GM21737 (cell line): ENCODE measurements at regions not wholly inside any gene's neighbourhood (a gene's known extent, or its start where the extent isn't known, plus 50 kb on each side); places are given as distances from the start of the nearest gene placed in this dataset.
"Not testable (repeated sequence)": the region's sequence is repeated elsewhere in the genome, so short reads cannot be mapped to it uniquely, and the experiment has no call there.

Experiments used
- ATAC-seq: cut with Tn5 transposase; IDR thresholded peaks from one replicate; pipeline ENCODE4 v1.9.1; 2021; ENCODE audit warnings: mild to moderate bottlenecking, moderate library complexity; ENCODE audit not compliant: unreplicated experiment

- ATAC-seq = no peak
Observed at GRCh38 chr3:82128271-82128670, 366.8 kb upstream of the GBE1 start.

DNA sequence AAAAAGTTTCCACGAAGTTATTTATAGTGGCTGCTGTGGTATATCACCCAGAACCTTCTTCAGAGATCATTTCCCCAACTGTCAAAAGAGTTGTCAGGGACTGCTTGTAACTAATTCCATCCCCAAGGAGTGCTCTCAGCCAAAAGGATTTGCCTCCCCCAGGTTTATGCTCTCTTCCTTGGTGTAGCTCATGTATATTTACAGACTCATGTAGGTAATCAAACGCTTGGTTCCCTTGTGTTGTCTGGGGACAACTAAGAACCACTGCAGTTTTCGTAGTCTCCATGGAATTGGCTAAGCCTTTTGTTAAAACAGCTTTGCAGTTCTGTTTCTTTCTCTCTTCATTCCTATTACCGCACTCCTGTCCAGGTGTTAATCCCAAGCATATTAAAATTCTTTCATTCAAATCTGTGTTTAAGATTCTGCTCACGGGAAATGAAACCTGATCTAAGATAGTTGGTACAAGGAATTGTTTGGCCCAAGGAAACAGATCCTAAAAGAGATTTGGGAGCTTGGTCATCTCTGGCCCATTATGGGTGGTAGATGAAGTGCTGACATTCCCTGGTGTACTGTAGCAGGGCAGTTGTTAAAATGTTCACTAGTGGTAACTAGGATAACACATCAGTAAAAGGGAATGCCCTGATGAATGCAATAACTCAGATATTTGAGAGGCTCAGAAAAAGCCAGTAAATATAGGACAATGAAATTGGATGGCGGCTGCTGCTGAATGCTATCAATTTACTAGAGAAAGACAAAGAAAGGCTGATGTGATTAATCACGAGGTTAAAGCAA lies 361.3 kb upstream of the GBE1 start:
- ATAC-seq = no peak

DNA sequence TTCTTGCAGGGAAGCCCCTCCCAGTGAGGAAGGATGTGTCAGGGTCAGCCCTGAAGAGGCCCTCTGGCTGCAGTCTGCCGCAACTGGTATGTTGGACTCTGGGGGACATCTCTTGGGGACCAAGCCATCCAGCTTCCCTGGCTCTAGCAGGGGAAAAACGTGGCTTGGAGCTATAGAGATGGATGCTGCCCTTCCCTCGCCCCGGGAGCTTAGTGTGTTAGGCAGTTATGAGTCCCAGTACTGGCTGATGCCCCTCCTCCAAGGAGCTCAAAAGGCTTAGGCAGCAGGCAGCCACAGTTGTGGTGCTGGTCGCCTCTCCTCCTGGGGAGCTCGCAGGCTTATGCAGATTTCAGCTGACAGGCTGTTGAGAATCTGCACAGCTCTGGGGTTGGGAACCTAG lies 353.1 kb upstream of the GBE1 start:
- ATAC-seq = no peak

- ATAC-seq = not testable (repeated sequence)
Observed at GRCh38 chr3:82110721-82111120, 349.3 kb upstream of the GBE1 start.

- ATAC-seq = no peak
Observed at GRCh38 chr3:82103241-82103640, 341.8 kb upstream of the GBE1 start.

GRCh38 chr3:82100378-82100777 lies 338.9 kb upstream of the GBE1 start:
- ATAC-seq = no peak

DNA sequence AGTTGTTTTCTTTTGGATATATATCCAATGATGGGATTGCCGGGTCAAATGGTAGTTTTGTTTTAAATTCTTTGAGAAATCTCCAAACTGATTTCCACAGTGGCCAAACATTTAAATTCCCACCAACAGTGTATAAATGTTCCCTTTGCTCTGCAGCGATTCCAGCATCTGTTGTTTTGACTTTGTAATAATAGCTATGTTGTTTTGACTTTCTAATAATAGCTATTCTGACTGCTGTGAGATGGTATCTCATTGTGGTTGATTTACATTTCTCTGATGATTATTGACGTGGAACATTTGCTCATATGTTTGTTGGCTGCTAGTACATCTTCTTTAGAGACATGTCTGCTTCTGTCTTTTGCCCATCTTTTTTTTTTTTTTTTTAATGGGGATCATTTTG lies 332.2 kb upstream of the GBE1 start:
- no peak for ATAC-seq

GRCh38 chr3:82088749-82089148 lies 327.3 kb upstream of the GBE1 start:
- no peak for ATAC-seq

GRCh38 chr3:82087958-82088357 lies 326.5 kb upstream of the GBE1 start:
- ATAC-seq = no peak

GRCh38 chr3:82085851-82086475 lies 324.5 kb upstream of the GBE1 start:
- ATAC-seq = no peak

- no peak for ATAC-seq
Observed at GRCh38 chr3:82085356-82085755, 323.9 kb upstream of the GBE1 start.

GRCh38 chr3:82084824-82085223 lies 323.4 kb upstream of the GBE1 start:
- no peak for ATAC-seq

DNA sequence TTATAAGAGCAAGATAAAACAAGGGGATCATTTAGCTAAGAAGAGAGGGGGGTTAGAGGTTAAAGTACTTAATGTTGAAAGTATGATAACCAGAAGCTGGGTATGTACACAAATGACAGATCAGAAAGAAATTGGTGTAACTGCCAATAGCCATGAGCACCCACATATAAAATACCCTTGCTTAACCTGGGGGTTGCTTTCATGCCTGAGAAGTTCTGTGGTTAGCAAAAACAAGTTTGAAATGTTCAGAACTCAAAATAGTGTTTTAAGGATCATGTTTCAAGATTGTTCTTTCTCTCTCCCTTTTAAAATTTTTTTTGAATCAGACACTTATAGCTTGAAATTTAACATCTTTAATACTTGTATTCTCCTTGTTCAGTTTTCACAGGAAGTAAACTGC lies 321.4 kb upstream of the GBE1 start:
- no peak for ATAC-seq

DNA sequence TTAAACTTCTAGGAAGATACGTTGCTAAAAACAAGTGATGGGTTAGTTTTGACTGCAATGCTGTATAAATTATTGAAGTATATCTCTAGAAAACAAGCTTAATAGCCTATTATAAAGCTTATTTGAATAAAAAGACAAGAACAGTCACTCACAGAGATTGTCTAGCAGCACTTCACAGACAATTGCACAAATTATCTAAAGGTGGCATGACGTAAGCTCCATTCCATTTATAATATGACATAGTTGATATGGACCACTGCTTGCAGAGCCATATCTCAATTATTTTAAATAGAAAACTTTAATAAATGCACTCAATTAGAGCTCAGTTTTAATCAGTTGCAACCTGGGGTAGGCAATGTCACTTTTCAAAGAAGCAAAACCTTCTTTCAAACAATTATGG lies 319.9 kb upstream of the GBE1 start:
- ATAC-seq = no peak

GRCh38 chr3:82080792-82081191 lies 319.3 kb upstream of the GBE1 start:
- no peak for ATAC-seq

- no peak for ATAC-seq
Observed at GRCh38 chr3:82080261-82080660, 318.8 kb upstream of the GBE1 start.

GRCh38 chr3:82079335-82079890 lies 318.0 kb upstream of the GBE1 start:
- ATAC-seq = no peak

GRCh38 chr3:82078246-82078645 lies 316.8 kb upstream of the GBE1 start:
- ATAC-seq = no peak

- no peak for ATAC-seq
Observed at GRCh38 chr3:82067420-82067819, 306.0 kb upstream of the GBE1 start.

- no peak for ATAC-seq
Observed at GRCh38 chr3:82058809-82059208, 297.4 kb upstream of the GBE1 start.

DNA sequence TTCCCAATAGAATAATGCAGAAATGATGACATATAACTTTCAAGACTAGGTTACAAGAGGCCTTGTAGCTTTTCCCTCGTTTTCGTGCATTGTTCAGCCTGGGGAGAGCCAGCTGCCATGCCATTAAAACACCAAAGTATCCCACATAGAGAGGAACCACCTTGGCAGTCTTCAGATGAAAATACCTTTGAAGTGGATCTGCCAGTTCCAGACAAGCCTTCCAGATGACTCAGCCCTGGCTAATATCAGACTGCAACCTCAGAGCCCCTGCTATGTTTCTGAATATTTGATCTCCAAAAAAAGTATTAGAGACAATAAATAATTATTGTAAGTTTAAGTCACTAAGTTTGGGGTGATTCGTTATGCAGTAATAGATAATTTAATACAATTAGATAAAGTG lies 294.3 kb upstream of the GBE1 start:
- no peak for ATAC-seq

DNA sequence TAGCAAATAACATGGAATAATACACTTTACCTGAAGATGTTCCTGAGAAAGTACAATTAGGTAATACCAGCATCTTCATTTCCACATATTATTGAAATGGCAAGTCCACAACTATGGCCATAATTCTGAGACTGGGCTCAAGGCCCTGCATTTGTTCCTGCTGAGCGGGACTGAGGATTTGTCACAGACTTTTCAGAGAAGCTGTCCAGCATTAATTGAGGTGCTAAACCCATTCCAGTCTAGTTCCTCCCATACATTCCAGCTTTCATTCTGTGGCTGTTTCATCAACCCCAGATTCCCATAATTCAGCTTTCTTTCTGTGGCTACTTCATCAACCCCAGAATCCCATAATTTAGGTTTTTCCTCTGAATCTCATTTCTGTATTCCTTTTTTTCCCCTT lies 293.4 kb upstream of the GBE1 start:
- no peak for ATAC-seq
